PFSK-1 (cell line): ENCODE measurements at regions not wholly inside any gene's neighbourhood (a gene's known extent, or its start where the extent isn't known, plus 50 kb on each side); places are given as distances from the start of the nearest gene placed in this dataset.

Experiments used
- FOXP2 ChIP-seq: optimal IDR thresholded peaks from 2 replicates; pipeline ENCODE3; 2011; ENCODE audit warnings: borderline replicate concordance, control low read depth, inconsistent platforms; ENCODE audit not compliant: insufficient read depth; ENCODE audit errors: extremely low read length, extremely low read depth
- POLR2AphosphoS5 ChIP-seq: IDR thresholded peaks from 2 replicates; pipeline ENCODE4 v1.6.1; 2012; ENCODE audit warnings: low read depth, mild to moderate bottlenecking, control low read depth, low read length, moderate library complexity
- REST ChIP-seq, 2 experiments: IDR thresholded peaks; 2 replicates each; pipeline versions ENCODE4 v1.6.1 to v1.8.0; 2011 to 2012; ENCODE audit warnings: low read depth in 2 of 2, low read length in 2 of 2, control low read depth in 1 of 2, inconsistent platforms in 1 of 2, mild to moderate bottlenecking in 1 of 2, moderate library complexity in 1 of 2; ENCODE audit not compliant: insufficient read depth in 1 of 2
- SIN3A ChIP-seq: IDR thresholded peaks from 2 replicates; pipeline ENCODE4 v1.6.1; 2012; ENCODE audit warnings: mild to moderate bottlenecking, low read length, moderate library complexity, borderline replicate concordance; ENCODE audit not compliant: insufficient read depth
- TAF1 ChIP-seq: IDR thresholded peaks from 2 replicates; pipeline ENCODE4 v1.6.1; 2012; ENCODE audit warnings: low read length, control low read depth, borderline replicate concordance; ENCODE audit not compliant: insufficient read depth

- TF ChIP-seq FOXP2 = no peak
- TF ChIP-seq SIN3A = no peak
- no peak for TF ChIP-seq POLR2AphosphoS5
- no peak for TF ChIP-seq TAF1
- TF ChIP-seq REST (IDR thresholded peaks at IDR 0.05; ENCODE audit: insufficient read depth in 1 of 2, low read depth in 2 of 2, low read length in 2 of 2) = no peak
Measured at GRCh38 chr7:85733169-85733915, 546.5 kb upstream of the SEMA3D start.

- TF ChIP-seq TAF1 (no peak), REST (IDR thresholded peaks at IDR 0.05; ENCODE audit: insufficient read depth in 1 of 2, low read depth in 2 of 2, low read length in 2 of 2) (no peak), POLR2AphosphoS5 (no peak), SIN3A (no peak), FOXP2 (no peak)
Measured at GRCh38 chr7:85730012-85730411, 543.2 kb upstream of the SEMA3D start.

- TF ChIP-seq POLR2AphosphoS5 (no peak), REST (IDR thresholded peaks at IDR 0.05; ENCODE audit: insufficient read depth in 1 of 2, low read depth in 2 of 2, low read length in 2 of 2) (no peak)
Measured at GRCh38 chr7:85725026-85725425, 538.2 kb upstream of the SEMA3D start.

- no peak for TF ChIP-seq TAF1
- no peak for TF ChIP-seq FOXP2
- no peak for TF ChIP-seq SIN3A
- no peak for TF ChIP-seq POLR2AphosphoS5
- no peak for TF ChIP-seq REST (IDR thresholded peaks at IDR 0.05; ENCODE audit: insufficient read depth in 1 of 2, low read depth in 2 of 2, low read length in 2 of 2)
Measured at GRCh38 chr7:85719981-85720953, 533.4 kb upstream of the SEMA3D start.
